Endothelial cell of umbilical vein (primary cell): ENCODE measurements at regions not wholly inside any gene's neighbourhood (a gene's known extent, or its start where the extent isn't known, plus 50 kb on each side); places are given as distances from the start of the nearest gene placed in this dataset.

ENCODE experiments used
- BruUV-seq: library from RNA; stranded (reverse); fragments of 400-500 nt; replicated peaks from 2 replicates; lab custom pipeline; 2021; lab: Mats Ljungman, UMichigan
- CTCF ChIA-PET: fragments of 300-600, 350-600 bp; sonication (Branson Sonifier 250); formaldehyde crosslinking; loops from one replicate; lab custom pipeline; 2021; ENCODE audit warnings: antibody characterized with exemption, inconsistent platforms; lab: Charles Lee
- POLR2A ChIA-PET: fragments of 300-600, 350-600 bp; sonication (Branson Sonifier 250); formaldehyde crosslinking; loops from one replicate; lab custom pipeline; 2021; ENCODE audit warnings: antibody characterized with exemption, inconsistent platforms; lab: Charles Lee
- DNase-seq: peaks from one replicate; pipeline ENCODE4 v3.0.0-alpha.2; 2011; ENCODE audit warnings: low read depth, low spot score
- FAIRE-seq: peaks from 2 replicates; lab custom pipeline; 2011; peaks lifted over from hg19 to GRCh38; lab: Jason Lieb, UNC
- H2AFZ ChIP-seq: 2 replicates; pipeline ENCODE4 v1.6.0; 2012; ENCODE audit warnings: low read depth, low read length, control low read depth, inconsistent platforms
- H3K27ac ChIP-seq: 2 replicates; pipeline ENCODE4 v1.5.1; 2011; ENCODE audit warnings: low read depth, mild to moderate bottlenecking, control low read depth, low read length, moderate library complexity; ENCODE audit not compliant: insufficient read depth
- H3K27me3 ChIP-seq, 2 experiments: 2 replicates each; pipeline versions ENCODE4 v1.6.0 to v1.6.1; 2011; ENCODE audit warnings: low read length in 2 of 2, mixed read lengths in 1 of 2; ENCODE audit not compliant: control insufficient read depth in 2 of 2, insufficient read depth in 2 of 2
- H3K36me3 ChIP-seq, 2 experiments: 2 replicates in 1 of 2; 3 replicates in 1 of 2; pipeline ENCODE4 v1.5.1; 2011; ENCODE audit warnings: low read length in 2 of 2, mild to moderate bottlenecking in 1 of 2, moderate library complexity in 1 of 2; ENCODE audit not compliant: control insufficient read depth in 2 of 2, insufficient read depth in 2 of 2; ENCODE audit errors: extremely low read depth in 1 of 2
- H3K4me1 ChIP-seq: 3 replicates; pipeline ENCODE4 v1.5.1; 2011; ENCODE audit warnings: mild to moderate bottlenecking, low read length; ENCODE audit not compliant: control insufficient read depth, insufficient read depth; ENCODE audit errors: extremely low read depth
- H3K4me2 ChIP-seq: 2 replicates; pipeline ENCODE4 v1.6.1; 2011; ENCODE audit warnings: low read length, control low read depth, mixed read lengths; ENCODE audit not compliant: insufficient read depth
- H3K4me3 ChIP-seq, 3 experiments: fragments of 200-600 bp in 1 of 3; sonication (generic), shearing (Covaris generic) in 1 of 3; replicated peaks in 1 of 3; 2 replicates each; pipeline ENCODE4 v1.5.1; 2011 to 2016; ENCODE audit warnings: control low read depth in 3 of 3, low read length in 3 of 3, mild to moderate bottlenecking in 2 of 3, inconsistent platforms in 1 of 3, low read depth in 1 of 3, moderate library complexity in 1 of 3; ENCODE audit not compliant: insufficient read depth in 1 of 3
- H3K79me2 ChIP-seq: 2 replicates; pipeline ENCODE4 v1.6.0; 2012; ENCODE audit warnings: low read length, inconsistent platforms; ENCODE audit not compliant: control insufficient read depth, insufficient read depth
- H3K9ac ChIP-seq: replicated peaks from 2 replicates; pipeline ENCODE3; 2011; ENCODE audit warnings: low read length, control low read depth; ENCODE audit not compliant: insufficient read depth; ENCODE audit errors: extremely low read depth
- H3K9me1 ChIP-seq: replicated peaks from 3 replicates; pipeline ENCODE4 v1.6.0; 2011; ENCODE audit warnings: mild to moderate bottlenecking, low read length; ENCODE audit not compliant: control insufficient read depth, insufficient read depth; ENCODE audit errors: extremely low read depth
- H3K9me3 ChIP-seq: replicated peaks from 2 replicates; pipeline ENCODE4 v1.5.1; 2012; ENCODE audit warnings: low read length, inconsistent platforms; ENCODE audit not compliant: control insufficient read depth, insufficient read depth
- H4K20me1 ChIP-seq: replicated peaks from 2 replicates; pipeline ENCODE3; 2011; ENCODE audit warnings: mild to moderate bottlenecking, low read length; ENCODE audit not compliant: control insufficient read depth, insufficient read depth; ENCODE audit errors: extremely low read depth
- EZH2 ChIP-seq: IDR thresholded peaks from 2 replicates; pipeline ENCODE4 v1.6.1; 2012; ENCODE audit warnings: borderline replicate concordance, low read depth, mild to moderate bottlenecking, moderate library complexity, low read length, inconsistent platforms; ENCODE audit not compliant: severe bottlenecking
- FOS ChIP-seq: IDR thresholded peaks from 2 replicates; pipeline ENCODE4 v1.6.1; 2011; ENCODE audit warnings: mild to moderate bottlenecking, low read length, moderate library complexity, borderline replicate concordance; ENCODE audit not compliant: insufficient read depth
- GATA2 ChIP-seq: IDR thresholded peaks from 2 replicates; pipeline ENCODE4 v1.7.0; 2011; ENCODE audit warnings: low read depth, mild to moderate bottlenecking, moderate library complexity, mixed read lengths, low read length; ENCODE audit not compliant: insufficient read length, insufficient read depth
- JUN ChIP-seq: IDR thresholded peaks from 2 replicates; pipeline ENCODE4 v1.6.1; 2011; ENCODE audit warnings: borderline replicate concordance, low read depth; ENCODE audit not compliant: insufficient read length, insufficient read depth
- MYC ChIP-seq: IDR thresholded peaks from one replicate; pipeline ENCODE4 v1.6.1; 2011; ENCODE audit warnings: mild to moderate bottlenecking, low read depth, low read length
- POLR2A ChIP-seq: IDR thresholded peaks from 2 replicates; pipeline ENCODE4 v1.6.1; 2012; ENCODE audit warnings: low read depth, mild to moderate bottlenecking, control low read depth, low read length
- POLR2AphosphoS5 ChIP-seq: IDR thresholded peaks from 2 replicates; pipeline ENCODE4 v1.6.1; 2012; ENCODE audit warnings: low read depth, mild to moderate bottlenecking, control low read depth, low read length, moderate library complexity; ENCODE audit not compliant: insufficient read depth
- dilution Hi-C: fragments of 300-500 bp; cut with MboI; formaldehyde crosslinking; loops from one replicate; pipeline ENCODE4 v1.15.0; 2019; ENCODE audit warnings: low sequenced_read_pairs; ENCODE audit not compliant: extremely low pct_ligation_motif_present
- intact Hi-C: fragments of 100-400 bp; cut with micrococcal nuclease; formaldehyde crosslinking; loops from one replicate; pipeline ENCODE4 v1.10.0; 2022
- TF ChIP-seq, protein P1 (sequence below), 2 donors: IDR thresholded peaks; 1 replicate in 1 of 2; 2 replicates in 1 of 2; pipeline ENCODE4 v1.5.1; 2011; ENCODE audit warnings: low read length in 2 of 2, mild to moderate bottlenecking in 2 of 2, moderate library complexity in 2 of 2, control low read depth in 1 of 2, inconsistent platforms in 1 of 2, low read depth in 1 of 2; ENCODE audit not compliant: insufficient read depth in 1 of 2; ENCODE audit errors: extremely low read depth in 1 of 2
- TF ChIP-seq, protein P2 (sequence below): IDR thresholded peaks from 2 replicates; pipeline ENCODE4 v1.6.1; 2011; ENCODE audit not compliant: insufficient read depth, insufficient read length

DNA sequence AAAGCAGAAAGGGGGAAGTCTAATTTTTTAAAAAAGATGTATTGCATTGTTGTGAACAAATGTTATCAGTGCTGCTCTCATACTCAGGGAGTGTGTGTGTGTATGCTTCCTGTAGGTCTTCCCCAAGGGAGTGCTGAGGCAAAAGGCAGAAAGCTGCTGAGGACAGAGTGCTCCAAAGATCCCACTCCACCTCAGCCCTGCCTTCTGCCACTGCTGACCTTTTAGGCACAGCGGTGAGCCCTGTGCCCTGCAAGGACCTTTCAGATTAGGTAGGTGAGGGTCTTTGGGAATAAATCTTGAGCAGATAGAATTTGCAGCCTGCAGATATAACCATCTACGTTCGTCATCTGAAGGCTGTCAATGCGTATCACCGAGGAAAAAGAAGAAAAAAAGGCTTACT lies 756.4 kb upstream of the MMS22L start:
- H3K4me2 ChIP-seq: no peak overlapping the region
- ChIA-PET CTCF (no interaction called here), POLR2A (no interaction called here)
- intact Hi-C loops: no loop called here
- H3K27ac ChIP-seq: no peak overlapping the region
- H3K4me3 ChIP-seq: no peak overlapping the region
- H4K20me1 ChIP-seq: no peaks in the 10 kb centered on the region
- no TSS peak for BruUV-seq
- FAIRE-seq (no peak), DNase-seq (no peak)
- no peak overlapping the region for H2AFZ ChIP-seq
- no peaks in the 10 kb centered on the region for H3K9me3 ChIP-seq
- H3K9ac ChIP-seq: no peak overlapping the region
- H3K4me1 ChIP-seq: no peaks in the 10 kb centered on the region
- no peaks in the 10 kb centered on the region for H3K36me3 ChIP-seq
- TF ChIP-seq, protein P1, sequence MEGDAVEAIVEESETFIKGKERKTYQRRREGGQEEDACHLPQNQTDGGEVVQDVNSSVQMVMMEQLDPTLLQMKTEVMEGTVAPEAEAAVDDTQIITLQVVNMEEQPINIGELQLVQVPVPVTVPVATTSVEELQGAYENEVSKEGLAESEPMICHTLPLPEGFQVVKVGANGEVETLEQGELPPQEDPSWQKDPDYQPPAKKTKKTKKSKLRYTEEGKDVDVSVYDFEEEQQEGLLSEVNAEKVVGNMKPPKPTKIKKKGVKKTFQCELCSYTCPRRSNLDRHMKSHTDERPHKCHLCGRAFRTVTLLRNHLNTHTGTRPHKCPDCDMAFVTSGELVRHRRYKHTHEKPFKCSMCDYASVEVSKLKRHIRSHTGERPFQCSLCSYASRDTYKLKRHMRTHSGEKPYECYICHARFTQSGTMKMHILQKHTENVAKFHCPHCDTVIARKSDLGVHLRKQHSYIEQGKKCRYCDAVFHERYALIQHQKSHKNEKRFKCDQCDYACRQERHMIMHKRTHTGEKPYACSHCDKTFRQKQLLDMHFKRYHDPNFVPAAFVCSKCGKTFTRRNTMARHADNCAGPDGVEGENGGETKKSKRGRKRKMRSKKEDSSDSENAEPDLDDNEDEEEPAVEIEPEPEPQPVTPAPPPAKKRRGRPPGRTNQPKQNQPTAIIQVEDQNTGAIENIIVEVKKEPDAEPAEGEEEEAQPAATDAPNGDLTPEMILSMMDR (IDR thresholded peaks at IDR 0.05; ENCODE audit: extremely low read depth in 1 of 2, insufficient read depth in 1 of 2, low read depth in 1 of 2, low read length in 2 of 2): no peak
- TF ChIP-seq FOS (no peak), POLR2AphosphoS5 (no peak), GATA2 (no peak), EZH2 (no peak), JUN (no peak), POLR2A (no peak), MYC (no peak)
- TF ChIP-seq, protein P2, sequence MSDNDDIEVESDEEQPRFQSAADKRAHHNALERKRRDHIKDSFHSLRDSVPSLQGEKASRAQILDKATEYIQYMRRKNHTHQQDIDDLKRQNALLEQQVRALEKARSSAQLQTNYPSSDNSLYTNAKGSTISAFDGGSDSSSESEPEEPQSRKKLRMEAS: no peak
- H3K79me2 ChIP-seq: no peaks in the 10 kb centered on the region
- dilution Hi-C loops: no loop called here
- no peaks in the 10 kb centered on the region for H3K27me3 ChIP-seq
- no peaks in the 10 kb centered on the region for H3K9me1 ChIP-seq
